Cardiac muscle cell (in vitro differentiated cells and primary cell): ENCODE measurements at regions not wholly inside any gene's neighbourhood (a gene's known extent, or its start where the extent isn't known, plus 50 kb on each side); places are given as distances from the start of the nearest gene placed in this dataset.
A peak's percentile ranks its signal among the peaks of the same experiment; 100 is the strongest.

ENCODE experiments used
- DNase-seq, 2 donors: peaks; one replicate each; pipeline versions ENCODE4 v3.0.0 to v3.0.0-alpha.2; 2010 to 2017; ENCODE audit warnings: low read depth in 1 of 2, low spot score in 1 of 2
- H3K27ac ChIP-seq: fragments of 200-600 bp; sonication (generic); 2 replicates; pipeline ENCODE4 v1.5.1; 2016
- H3K27me3 ChIP-seq: fragments of 200-600 bp; sonication (generic); 2 replicates; pipeline ENCODE4 v1.6.0; 2016; ENCODE audit warnings: control low read depth
- H3K36me3 ChIP-seq: fragments of 200-600 bp; sonication (generic); 2 replicates; pipeline ENCODE4 v1.5.1; 2016; ENCODE audit warnings: control low read depth
- H3K4me1 ChIP-seq: fragments of 200-600 bp; sonication (generic); 2 replicates; pipeline ENCODE4 v1.8.1; 2017; ENCODE audit warnings: low read depth, mild to moderate bottlenecking, mixed run types
- H3K4me3 ChIP-seq: fragments of 200-600 bp; sonication (generic); 2 replicates; pipeline ENCODE4 v1.5.1; 2016; ENCODE audit warnings: mild to moderate bottlenecking
- H3K9me3 ChIP-seq: fragments of 200-600 bp; sonication (generic); 2 replicates; pipeline ENCODE4 v1.5.1; 2017; ENCODE audit warnings: low read depth, mild to moderate bottlenecking, control low read depth
- TF ChIP-seq, protein P1 (sequence below): IDR thresholded peaks from 2 replicates; pipeline ENCODE4 v1.5.1; 2012; ENCODE audit warnings: low read depth, mild to moderate bottlenecking, low read length

DNA sequence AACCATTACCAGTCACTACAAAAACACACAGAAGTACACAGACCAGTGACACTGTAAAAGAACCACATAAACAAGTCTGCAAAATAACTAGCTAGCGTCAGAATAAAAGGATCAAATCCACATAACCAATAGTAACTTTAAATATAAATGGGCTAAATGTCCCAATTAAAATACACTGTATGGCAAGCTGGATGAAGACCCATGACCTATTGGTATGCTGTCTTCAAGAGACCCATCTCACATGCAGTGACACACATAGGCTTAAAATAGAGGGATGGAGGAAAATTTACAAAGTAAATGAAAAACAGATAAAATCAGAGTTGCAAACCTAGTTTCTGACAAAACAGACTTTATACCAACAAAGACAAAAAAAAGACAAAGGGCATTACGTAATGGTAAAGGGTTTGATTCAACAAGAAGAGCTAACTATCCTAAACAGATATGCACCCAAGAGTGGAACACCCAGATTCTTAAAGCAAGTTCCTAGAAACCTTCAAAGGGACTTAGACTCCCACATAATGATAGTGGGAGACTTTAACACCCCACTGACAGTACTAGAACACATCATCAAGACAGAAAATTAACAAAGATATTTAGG is 196.9 kb downstream of the TBX15 start:
- Histone ChIP-seq H3K27me3 (peaks cover 2% of the 10 kb centered on the region), H3K9me3 (no peaks in the 10 kb centered on the region), H3K27ac (no peak overlapping the region), H3K4me3 (no peak overlapping the region), H3K36me3 (no peaks in the 10 kb centered on the region), H3K4me1 (no peaks in the 10 kb centered on the region)
- TF ChIP-seq, protein P1, sequence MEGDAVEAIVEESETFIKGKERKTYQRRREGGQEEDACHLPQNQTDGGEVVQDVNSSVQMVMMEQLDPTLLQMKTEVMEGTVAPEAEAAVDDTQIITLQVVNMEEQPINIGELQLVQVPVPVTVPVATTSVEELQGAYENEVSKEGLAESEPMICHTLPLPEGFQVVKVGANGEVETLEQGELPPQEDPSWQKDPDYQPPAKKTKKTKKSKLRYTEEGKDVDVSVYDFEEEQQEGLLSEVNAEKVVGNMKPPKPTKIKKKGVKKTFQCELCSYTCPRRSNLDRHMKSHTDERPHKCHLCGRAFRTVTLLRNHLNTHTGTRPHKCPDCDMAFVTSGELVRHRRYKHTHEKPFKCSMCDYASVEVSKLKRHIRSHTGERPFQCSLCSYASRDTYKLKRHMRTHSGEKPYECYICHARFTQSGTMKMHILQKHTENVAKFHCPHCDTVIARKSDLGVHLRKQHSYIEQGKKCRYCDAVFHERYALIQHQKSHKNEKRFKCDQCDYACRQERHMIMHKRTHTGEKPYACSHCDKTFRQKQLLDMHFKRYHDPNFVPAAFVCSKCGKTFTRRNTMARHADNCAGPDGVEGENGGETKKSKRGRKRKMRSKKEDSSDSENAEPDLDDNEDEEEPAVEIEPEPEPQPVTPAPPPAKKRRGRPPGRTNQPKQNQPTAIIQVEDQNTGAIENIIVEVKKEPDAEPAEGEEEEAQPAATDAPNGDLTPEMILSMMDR, result no peak
- no peak for DNase-seq

DNA sequence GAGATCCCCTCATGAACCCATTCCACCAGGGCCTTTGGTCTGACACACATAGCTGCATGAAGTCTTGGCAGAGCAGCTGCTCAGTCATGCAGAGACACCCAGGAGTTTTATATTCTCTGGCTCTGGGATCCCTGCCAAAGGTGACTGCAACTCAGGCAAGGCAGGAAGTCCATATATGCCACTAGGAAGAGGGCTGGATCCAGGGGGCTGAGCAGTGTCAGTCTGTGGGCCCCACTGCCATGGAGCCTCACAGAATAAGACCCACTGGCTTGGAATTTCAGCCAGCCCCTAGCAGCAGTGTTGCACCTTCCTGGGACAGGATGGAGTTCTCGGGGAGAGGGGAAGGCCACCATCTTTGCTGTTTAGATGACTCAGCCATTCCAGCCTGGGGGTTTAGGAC is 199.7 kb downstream of the TBX15 start:
- DNase-seq, result peak in 1 of 2 donors; percentile 41
- Histone ChIP-seq H3K9me3 (no peaks in the 10 kb centered on the region), H3K27me3 (no peaks in the 10 kb centered on the region), H3K4me1 (no peaks in the 10 kb centered on the region), H3K4me3 (no peak overlapping the region), H3K36me3 (no peaks in the 10 kb centered on the region), H3K27ac (no peak overlapping the region)
- TF ChIP-seq, protein P1, result no peak

GRCh38 chr1:118786454-118787155 is 201.5 kb downstream of the TBX15 start:
- Histone ChIP-seq H3K27ac (no peak overlapping the region), H3K4me1 (no peaks in the 10 kb centered on the region), H3K27me3 (no peaks in the 10 kb centered on the region), H3K4me3 (no peak overlapping the region), H3K36me3 (no peaks in the 10 kb centered on the region), H3K9me3 (no peaks in the 10 kb centered on the region)
- no peak for DNase-seq
- TF ChIP-seq, protein P1, result no peak

DNA sequence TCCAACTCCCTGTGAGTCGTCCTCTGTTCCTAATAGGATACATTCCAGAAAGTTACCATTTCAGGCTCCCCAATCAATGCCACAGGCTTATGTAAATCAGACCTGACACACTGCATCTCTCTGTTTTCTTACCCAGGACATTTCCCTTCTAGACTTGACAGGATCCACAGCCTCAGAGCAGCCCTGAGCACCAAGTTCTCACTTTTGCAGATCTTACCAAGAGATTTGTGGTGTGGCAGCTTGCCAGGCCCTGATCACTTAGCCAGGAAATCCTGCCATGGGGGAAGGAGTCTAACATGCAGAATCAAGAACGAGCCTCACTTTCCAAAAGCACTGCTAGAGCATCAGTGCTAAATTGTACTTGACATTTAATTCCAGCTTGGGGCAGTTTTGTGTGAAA is 202.9 kb downstream of the TBX15 start:
- TF ChIP-seq, protein P1, result no peak
- Histone ChIP-seq H3K36me3 (no peaks in the 10 kb centered on the region), H3K27ac (no peak overlapping the region), H3K27me3 (no peaks in the 10 kb centered on the region), H3K4me3 (no peak overlapping the region), H3K9me3 (no peaks in the 10 kb centered on the region), H3K4me1 (no peaks in the 10 kb centered on the region)
- peak in 1 of 2 donors; percentile 7 for DNase-seq

DNA sequence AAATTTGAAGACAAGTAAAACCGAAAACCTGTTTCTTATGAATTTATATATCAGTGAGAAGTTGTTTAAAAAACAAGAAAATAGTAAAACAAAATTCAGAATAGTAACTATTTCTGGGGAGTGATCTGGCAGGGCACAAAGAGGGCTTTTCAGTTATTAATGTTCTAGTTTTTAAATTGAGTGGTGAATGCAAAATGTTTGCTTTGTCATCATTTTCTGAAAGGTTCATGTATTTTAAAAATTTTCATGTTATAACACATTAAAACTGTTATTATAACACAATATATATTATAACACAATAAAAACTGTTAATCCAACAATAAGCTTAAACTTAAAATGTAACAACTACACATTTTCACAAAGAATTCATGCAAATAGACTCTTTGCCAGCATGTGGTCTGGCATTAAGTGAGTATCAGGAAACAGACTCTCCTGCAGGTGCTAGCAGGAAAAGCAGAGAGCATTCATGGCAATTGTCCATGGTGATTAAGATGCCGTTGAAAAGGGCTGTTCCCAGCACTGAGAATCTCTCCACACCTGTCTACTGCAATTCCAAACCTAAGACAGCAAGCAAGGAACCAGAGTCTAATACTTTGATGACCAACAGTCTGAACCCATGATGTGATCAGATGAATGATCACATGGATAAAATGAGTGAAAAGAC is 204.9 kb downstream of the TBX15 start:
- TF ChIP-seq, protein P1, result no peak
- H3K27ac ChIP-seq, result no peak overlapping the region

More for the DNA sequence above, 204.9 kb downstream of the TBX15 start:
- Histone ChIP-seq H3K36me3 (no peaks in the 10 kb centered on the region), H3K27me3 (no peaks in the 10 kb centered on the region), H3K4me1 (no peaks in the 10 kb centered on the region), H3K9me3 (no peaks in the 10 kb centered on the region), H3K4me3 (no peak overlapping the region)
- no peak for DNase-seq
